HUES64 (cell line): ENCODE measurements at regions not wholly inside any gene's neighbourhood (a gene's known extent, or its start where the extent isn't known, plus 50 kb on each side); places are given as distances from the start of the nearest gene placed in this dataset.

ENCODE experiments used
- H3K27ac ChIP-seq: 2 replicates; pipeline ENCODE4 v1.7.0; 2013; ENCODE audit warnings: low read depth, low read length, inconsistent platforms
- H3K27me3 ChIP-seq: 2 replicates; pipeline ENCODE4 v1.6.1; 2013; ENCODE audit warnings: mild to moderate bottlenecking, low read length; ENCODE audit not compliant: insufficient read depth
- H3K36me3 ChIP-seq: 2 replicates; pipeline ENCODE4 v1.6.1; 2013; ENCODE audit warnings: mild to moderate bottlenecking, low read length; ENCODE audit not compliant: insufficient read depth
- H3K4me1 ChIP-seq: 2 replicates; pipeline ENCODE4 v1.6.1; 2013; ENCODE audit warnings: mild to moderate bottlenecking, low read length, moderate library complexity; ENCODE audit not compliant: insufficient read depth
- H3K4me3 ChIP-seq: 2 replicates; pipeline ENCODE4 v1.5.1; 2013; ENCODE audit warnings: mild to moderate bottlenecking, low read length, moderate library complexity
- H3K9ac ChIP-seq: 2 replicates; pipeline ENCODE4 v1.6.1; 2013; ENCODE audit warnings: mild to moderate bottlenecking, low read depth, low read length
- H3K9me3 ChIP-seq: 2 replicates; pipeline ENCODE4 v1.6.1; 2013; ENCODE audit warnings: low read depth, low read length; ENCODE audit not compliant: insufficient read depth
- WGBS: fragments of 150-250, 120-280 bp; methylation state at CpG from one replicate; pipeline ENCODE4 v1.1.7; 2013; ENCODE audit warnings: missing lambda C conversion rate; 5-methylcytosine and 5-hydroxymethylcytosine counted together

- Histone ChIP-seq H3K9me3 (0 out of 2 replicates have a peak, but pooled peaks cover 3% of the 10 kb centered on the region), H3K36me3 (no peaks in the 10 kb centered on the region)
- WGBS = 96% methylated on average over 14 of the region's 14 CpGs
These were observed 1695.6 kb upstream of the ACO1 start for GRCh38 chr9:30688801-30689200.

GRCh38 chr9:30697958-30698357 lies 1686.5 kb upstream of the ACO1 start:
- Histone ChIP-seq H3K9ac (no peak overlapping the region), H3K9me3 (no peaks in the 10 kb centered on the region), H3K36me3 (no peaks in the 10 kb centered on the region), H3K4me1 (no peaks in the 10 kb centered on the region), H3K27me3 (no peaks in the 10 kb centered on the region), H3K27ac (no peak overlapping the region), H3K4me3 (no peak overlapping the region)
- no CpG with 5 or more reads among the region's 2 CpGs for WGBS

More at GRCh38 chr9:30688801-30689200, 1695.6 kb upstream of the ACO1 start:
- Histone ChIP-seq H3K27me3 (no peaks in the 10 kb centered on the region), H3K27ac (no peak overlapping the region), H3K4me1 (no peaks in the 10 kb centered on the region), H3K4me3 (no peak overlapping the region), H3K9ac (no peak overlapping the region)

GRCh38 chr9:30711591-30711990 lies 1672.9 kb upstream of the ACO1 start:
- no peak overlapping the region for H3K9ac ChIP-seq
- no peaks in the 10 kb centered on the region for H3K27me3 ChIP-seq
- no peak overlapping the region for H3K4me3 ChIP-seq
- no peaks in the 10 kb centered on the region for H3K4me1 ChIP-seq
- no CpG with 5 or more reads among the region's 1 CpG for WGBS
- no peak overlapping the region for H3K27ac ChIP-seq
- no peaks in the 10 kb centered on the region for H3K9me3 ChIP-seq
- H3K36me3 ChIP-seq = no peaks in the 10 kb centered on the region

GRCh38 chr9:30713243-30713642 lies 1671.2 kb upstream of the ACO1 start:
- Histone ChIP-seq H3K36me3 (no peaks in the 10 kb centered on the region), H3K4me3 (no peak overlapping the region), H3K9ac (no peak overlapping the region), H3K27ac (no peak overlapping the region), H3K9me3 (no peaks in the 10 kb centered on the region), H3K27me3 (no peaks in the 10 kb centered on the region), H3K4me1 (no peaks in the 10 kb centered on the region)

DNA sequence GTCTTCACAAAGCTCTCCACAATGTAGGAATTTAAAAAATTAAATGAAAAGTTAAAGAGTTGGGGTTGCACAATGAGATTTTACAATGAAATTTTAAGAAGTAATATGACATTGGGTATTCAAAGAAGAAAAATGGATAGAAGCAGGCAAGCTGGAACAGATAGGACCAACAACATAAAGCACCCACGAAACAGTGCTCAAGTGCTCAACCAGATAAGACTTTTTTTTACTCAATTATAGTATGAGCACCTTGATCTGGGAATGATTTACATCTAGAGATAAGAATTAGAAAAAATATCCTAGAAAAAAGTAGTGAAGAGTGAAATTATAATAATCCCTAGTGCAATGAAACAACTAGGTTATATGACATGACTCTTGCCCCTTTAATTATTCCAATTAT lies 1670.1 kb upstream of the ACO1 start:
- Histone ChIP-seq H3K9ac (no peak overlapping the region), H3K36me3 (no peaks in the 10 kb centered on the region), H3K27me3 (no peaks in the 10 kb centered on the region), H3K9me3 (no peaks in the 10 kb centered on the region), H3K27ac (no peak overlapping the region), H3K4me1 (no peaks in the 10 kb centered on the region), H3K4me3 (no peak overlapping the region)
- no CpG with 5 or more reads among the region's 1 CpG for WGBS

DNA sequence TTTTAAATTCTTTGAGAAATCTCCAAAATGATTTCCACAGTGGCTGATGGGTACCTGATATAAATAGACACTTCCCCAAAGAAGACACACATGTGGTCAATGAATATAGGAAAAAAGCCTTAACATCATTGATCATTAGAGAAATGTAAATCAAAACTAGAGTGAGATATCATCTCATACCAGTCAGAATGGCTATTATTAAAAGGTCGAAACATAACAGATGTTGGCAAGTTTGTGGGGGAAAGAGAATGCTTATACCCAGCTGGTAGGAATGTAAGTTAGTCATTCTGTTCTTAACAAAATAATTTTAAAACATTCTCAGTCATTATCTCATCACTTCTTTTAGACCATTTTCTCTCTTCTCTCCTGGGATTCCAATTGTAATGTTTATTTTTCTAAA lies 1666.0 kb upstream of the ACO1 start:
- Histone ChIP-seq H3K27me3 (no peaks in the 10 kb centered on the region), H3K4me3 (no peak overlapping the region), H3K4me1 (no peaks in the 10 kb centered on the region), H3K9ac (no peak overlapping the region), H3K27ac (no peak overlapping the region), H3K9me3 (no peaks in the 10 kb centered on the region), H3K36me3 (no peaks in the 10 kb centered on the region)
- WGBS = no CpG with 5 or more reads among the region's 1 CpG

- Histone ChIP-seq H3K4me3 (no peak overlapping the region), H3K27me3 (no peaks in the 10 kb centered on the region)
- WGBS = 87% methylated on average over 5 of the region's 5 CpGs
These were observed 1662.4 kb upstream of the ACO1 start for GRCh38 chr9:30722065-30722464.

DNA sequence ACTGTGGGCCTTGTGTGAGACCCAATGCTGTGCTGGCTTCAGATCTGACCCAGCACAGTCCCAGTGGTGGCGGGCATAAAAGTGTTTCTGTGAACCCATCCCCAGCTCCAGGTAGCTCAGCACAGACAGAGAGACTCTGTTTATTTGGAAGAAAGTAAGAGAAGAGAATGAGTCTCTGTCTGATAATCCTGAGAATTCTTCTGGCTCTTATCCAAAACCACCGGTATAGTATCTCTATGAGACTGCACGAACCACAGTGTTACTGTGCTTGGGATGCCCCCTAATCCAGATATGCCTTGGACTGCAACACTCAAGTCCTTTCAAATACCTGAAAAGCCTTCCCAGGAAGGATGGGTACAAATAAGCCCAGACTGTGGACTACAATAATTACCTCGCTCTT lies 1660.8 kb upstream of the ACO1 start:
- Histone ChIP-seq H3K36me3 (no peaks in the 10 kb centered on the region), H3K27me3 (no peaks in the 10 kb centered on the region), H3K27ac (no peak overlapping the region), H3K4me3 (no peak overlapping the region), H3K9me3 (no peaks in the 10 kb centered on the region), H3K9ac (no peak overlapping the region), H3K4me1 (no peaks in the 10 kb centered on the region)
- 85% methylated on average over 4 of the region's 4 CpGs for WGBS

More at GRCh38 chr9:30722065-30722464, 1662.4 kb upstream of the ACO1 start:
- no peaks in the 10 kb centered on the region for H3K36me3 ChIP-seq
- no peaks in the 10 kb centered on the region for H3K9me3 ChIP-seq
- H3K27ac ChIP-seq = no peak overlapping the region
- no peaks in the 10 kb centered on the region for H3K4me1 ChIP-seq
- no peak overlapping the region for H3K9ac ChIP-seq

GRCh38 chr9:30732060-30732459 lies 1652.4 kb upstream of the ACO1 start:
- H3K27ac ChIP-seq = no peak overlapping the region
- no peaks in the 10 kb centered on the region for H3K27me3 ChIP-seq
- WGBS = 90% methylated on average over 5 of the region's 5 CpGs
- H3K36me3 ChIP-seq = no peaks in the 10 kb centered on the region
- H3K9ac ChIP-seq = no peak overlapping the region
- H3K4me3 ChIP-seq = no peak overlapping the region
- H3K4me1 ChIP-seq = no peaks in the 10 kb centered on the region
- H3K9me3 ChIP-seq = no peaks in the 10 kb centered on the region

DNA sequence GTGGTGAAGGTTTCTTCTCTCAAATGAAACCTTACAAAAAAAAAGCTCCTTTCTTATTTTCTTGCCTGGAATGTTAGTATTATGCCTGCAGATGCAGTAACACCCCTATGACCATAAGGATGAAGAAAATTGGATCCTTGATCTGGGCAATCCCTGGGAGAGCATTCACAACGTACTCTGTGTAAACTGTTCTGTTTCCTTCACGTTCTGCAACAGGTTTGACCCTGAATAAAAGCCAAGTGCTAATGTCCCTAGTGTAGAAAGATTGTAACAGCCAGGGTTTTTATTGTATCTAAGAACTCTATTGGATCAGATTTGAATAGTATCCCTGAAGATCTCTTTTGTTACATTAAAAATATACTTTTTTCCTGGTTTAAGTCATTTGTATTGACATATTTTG lies 1639.6 kb upstream of the ACO1 start:
- H3K27ac ChIP-seq = no peak overlapping the region
- no peaks in the 10 kb centered on the region for H3K9me3 ChIP-seq
- no peaks in the 10 kb centered on the region for H3K27me3 ChIP-seq
- 91% methylated on average over 2 of the region's 2 CpGs for WGBS
- H3K4me1 ChIP-seq = 0 out of 2 replicates have a peak, but pooled peaks cover 5% of the 10 kb centered on the region
- H3K4me3 ChIP-seq = no peak overlapping the region
- no peaks in the 10 kb centered on the region for H3K36me3 ChIP-seq
- no peak overlapping the region for H3K9ac ChIP-seq

DNA sequence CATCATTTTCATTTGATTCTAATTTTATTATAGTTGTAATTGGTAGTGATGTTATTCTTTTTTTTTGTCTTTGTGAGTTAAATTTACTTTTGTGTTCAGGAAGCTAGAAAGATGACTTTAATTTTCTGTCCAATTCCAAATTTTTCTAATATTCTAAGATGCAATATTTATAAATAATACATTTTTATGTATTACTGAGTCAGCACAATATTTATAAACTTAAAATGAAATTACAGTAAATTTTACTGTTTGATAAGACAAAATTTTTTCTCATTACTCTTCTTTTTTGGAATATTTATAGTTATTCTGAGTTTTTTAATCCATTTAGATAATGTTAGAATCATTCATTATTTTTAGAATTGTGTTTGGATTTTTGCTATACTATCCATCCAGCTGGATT lies 1637.9 kb upstream of the ACO1 start:
- Histone ChIP-seq H3K36me3 (no peaks in the 10 kb centered on the region), H3K9me3 (no peaks in the 10 kb centered on the region), H3K4me1 (0 out of 2 replicates have a peak, but pooled peaks cover 5% of the 10 kb centered on the region), H3K4me3 (no peak overlapping the region), H3K9ac (no peak overlapping the region), H3K27me3 (no peaks in the 10 kb centered on the region), H3K27ac (no peak overlapping the region)

GRCh38 chr9:30757723-30758122 lies 1626.7 kb upstream of the ACO1 start:
- WGBS = 96% methylated on average over 8 of the region's 8 CpGs
- Histone ChIP-seq H3K36me3 (no peaks in the 10 kb centered on the region), H3K27me3 (no peaks in the 10 kb centered on the region), H3K4me1 (peaks cover 18% of the 10 kb centered on the region), H3K4me3 (no peak overlapping the region), H3K27ac (no peak overlapping the region), H3K9ac (no peak overlapping the region), H3K9me3 (peaks cover 6% of the 10 kb centered on the region; the same call in 1 of the 2 replicates)
